ENCODE measurements at regions not wholly inside any gene's neighbourhood (a gene's known extent, or its start where the extent isn't known, plus 50 kb on each side); places are given as distances from the start of the nearest gene placed in this dataset.

DNA sequence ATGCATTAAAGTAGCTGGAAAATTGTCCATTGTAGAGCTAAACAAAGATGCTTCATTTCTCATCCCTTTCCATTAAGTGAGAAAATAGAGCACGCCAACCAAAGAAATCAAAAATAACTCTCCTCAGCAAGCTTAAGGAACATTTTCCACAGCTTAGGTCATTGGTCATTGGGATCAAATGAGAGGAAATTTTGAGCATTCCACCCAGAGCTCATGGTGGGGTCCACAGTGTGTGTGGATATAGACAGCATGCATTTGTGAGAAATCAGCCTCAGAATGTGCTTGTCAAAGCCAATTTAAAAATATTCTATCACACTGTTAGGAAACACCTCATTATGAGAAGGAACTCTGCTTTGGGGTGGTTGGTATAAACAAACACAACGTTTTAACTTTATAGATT, 97.2 kb downstream of the HDGFL1 start (continued):
- TF ChIP-seq ZBTB8A (tag by site-specific recombination; IDR thresholded peaks at IDR 0.05) = no peak
- TF ChIP-seq RBAK (tag by site-specific recombination; IDR thresholded peaks at IDR 0.05) = no peak

DNA sequence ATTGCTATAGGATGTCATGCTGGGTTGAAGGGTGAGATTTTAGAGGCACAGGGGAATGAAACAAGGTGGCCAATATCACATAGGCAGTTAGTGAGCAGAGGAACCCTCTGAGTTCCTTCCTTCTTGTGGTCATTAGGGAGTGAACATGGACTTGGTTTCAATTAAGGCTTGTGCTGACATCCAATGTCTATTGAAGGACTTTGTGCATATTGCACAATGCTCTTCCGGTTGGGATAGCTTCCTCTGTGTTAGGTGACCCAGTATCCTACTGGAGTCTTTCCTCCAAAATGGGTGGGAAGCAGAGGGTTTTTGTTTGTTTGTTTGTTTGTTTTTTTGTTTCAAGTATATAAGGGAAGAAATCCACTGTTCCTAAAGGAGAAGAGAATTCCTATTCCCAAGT, 98.5 kb downstream of the HDGFL1 start:
- TF ChIP-seq, protein P1, sequence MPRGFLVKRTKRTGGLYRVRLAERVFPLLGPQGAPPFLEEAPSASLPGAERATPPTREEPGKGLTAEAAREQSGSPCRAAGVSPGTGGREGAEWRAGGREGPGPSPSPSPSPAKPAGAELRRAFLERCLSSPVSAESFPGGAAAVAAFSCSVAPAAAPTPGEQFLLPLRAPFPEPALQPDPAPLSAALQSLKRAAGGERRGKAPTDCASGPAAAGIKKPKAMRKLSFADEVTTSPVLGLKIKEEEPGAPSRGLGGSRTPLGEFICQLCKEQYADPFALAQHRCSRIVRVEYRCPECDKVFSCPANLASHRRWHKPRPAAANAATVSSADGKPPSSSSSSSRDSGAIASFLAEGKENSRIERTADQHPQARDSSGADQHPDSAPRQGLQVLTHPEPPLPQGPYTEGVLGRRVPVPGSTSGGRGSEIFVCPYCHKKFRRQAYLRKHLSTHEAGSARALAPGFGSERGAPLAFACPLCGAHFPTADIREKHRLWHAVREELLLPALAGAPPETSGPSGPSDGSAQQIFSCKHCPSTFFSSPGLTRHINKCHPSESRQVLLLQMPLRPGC (tag by site-specific recombination; IDR thresholded peaks at IDR 0.05) = no peak
- TF ChIP-seq ZEB2 (tag by site-specific recombination; IDR thresholded peaks at IDR 0.05) (no peak), ZNF530 (tag by site-specific recombination; IDR thresholded peaks at IDR 0.05; ENCODE audit: low read depth) (no peak), ZNF654 (tag by site-specific recombination; IDR thresholded peaks at IDR 0.05; ENCODE audit: low read depth) (no peak), ZNF132 (tag by site-specific recombination; IDR thresholded peaks at IDR 0.05; ENCODE audit: borderline replicate concordance) (no peak), ZNF623 (tag by site-specific recombination; IDR thresholded peaks at IDR 0.05) (no peak), ZXDB (tag by site-specific recombination; IDR thresholded peaks at IDR 0.05) (no peak), ZBTB8A (tag by site-specific recombination; IDR thresholded peaks at IDR 0.05) (no peak), ZBTB1 (tag by site-specific recombination; IDR thresholded peaks at IDR 0.05) (no peak), ZIC2 (tag by site-specific recombination; IDR thresholded peaks at IDR 0.05) (no peak)
- TF ChIP-seq, protein P2, sequence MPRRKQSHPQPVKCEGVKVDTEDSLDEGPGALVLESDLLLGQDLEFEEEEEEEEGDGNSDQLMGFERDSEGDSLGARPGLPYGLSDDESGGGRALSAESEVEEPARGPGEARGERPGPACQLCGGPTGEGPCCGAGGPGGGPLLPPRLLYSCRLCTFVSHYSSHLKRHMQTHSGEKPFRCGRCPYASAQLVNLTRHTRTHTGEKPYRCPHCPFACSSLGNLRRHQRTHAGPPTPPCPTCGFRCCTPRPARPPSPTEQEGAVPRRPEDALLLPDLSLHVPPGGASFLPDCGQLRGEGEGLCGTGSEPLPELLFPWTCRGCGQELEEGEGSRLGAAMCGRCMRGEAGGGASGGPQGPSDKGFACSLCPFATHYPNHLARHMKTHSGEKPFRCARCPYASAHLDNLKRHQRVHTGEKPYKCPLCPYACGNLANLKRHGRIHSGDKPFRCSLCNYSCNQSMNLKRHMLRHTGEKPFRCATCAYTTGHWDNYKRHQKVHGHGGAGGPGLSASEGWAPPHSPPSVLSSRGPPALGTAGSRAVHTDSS (tag by site-specific recombination; IDR thresholded peaks at IDR 0.05) = no peak
- TF ChIP-seq, protein P3, sequence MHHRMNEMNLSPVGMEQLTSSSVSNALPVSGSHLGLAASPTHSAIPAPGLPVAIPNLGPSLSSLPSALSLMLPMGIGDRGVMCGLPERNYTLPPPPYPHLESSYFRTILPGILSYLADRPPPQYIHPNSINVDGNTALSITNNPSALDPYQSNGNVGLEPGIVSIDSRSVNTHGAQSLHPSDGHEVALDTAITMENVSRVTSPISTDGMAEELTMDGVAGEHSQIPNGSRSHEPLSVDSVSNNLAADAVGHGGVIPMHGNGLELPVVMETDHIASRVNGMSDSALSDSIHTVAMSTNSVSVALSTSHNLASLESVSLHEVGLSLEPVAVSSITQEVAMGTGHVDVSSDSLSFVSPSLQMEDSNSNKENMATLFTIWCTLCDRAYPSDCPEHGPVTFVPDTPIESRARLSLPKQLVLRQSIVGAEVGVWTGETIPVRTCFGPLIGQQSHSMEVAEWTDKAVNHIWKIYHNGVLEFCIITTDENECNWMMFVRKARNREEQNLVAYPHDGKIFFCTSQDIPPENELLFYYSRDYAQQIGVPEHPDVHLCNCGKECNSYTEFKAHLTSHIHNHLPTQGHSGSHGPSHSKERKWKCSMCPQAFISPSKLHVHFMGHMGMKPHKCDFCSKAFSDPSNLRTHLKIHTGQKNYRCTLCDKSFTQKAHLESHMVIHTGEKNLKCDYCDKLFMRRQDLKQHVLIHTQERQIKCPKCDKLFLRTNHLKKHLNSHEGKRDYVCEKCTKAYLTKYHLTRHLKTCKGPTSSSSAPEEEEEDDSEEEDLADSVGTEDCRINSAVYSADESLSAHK (tag by site-specific recombination; IDR thresholded peaks at IDR 0.05) = no peak
- POLR2A ChIA-PET = no interaction called here
- Histone ChIP-seq H3K27ac (ENCODE audit: extremely low read depth, low read depth, low read length) (no peak overlapping the region), H3K4me3 (ENCODE audit: low read depth, low read length) (no peak overlapping the region), H3K9me3 (ENCODE audit: control insufficient read depth, insufficient read depth, low read depth, low read length) (no peaks in the 10 kb centered on the region), H3K4me1 (ENCODE audit: control insufficient read depth, insufficient read depth, low read length) (no peaks in the 10 kb centered on the region), H3K36me3 (ENCODE audit: control insufficient read depth in 2 of 2, insufficient read depth in 1 of 2, low read length in 2 of 2) (no peaks in the 10 kb centered on the region)
- CTCF ChIA-PET = no interaction called here

DNA sequence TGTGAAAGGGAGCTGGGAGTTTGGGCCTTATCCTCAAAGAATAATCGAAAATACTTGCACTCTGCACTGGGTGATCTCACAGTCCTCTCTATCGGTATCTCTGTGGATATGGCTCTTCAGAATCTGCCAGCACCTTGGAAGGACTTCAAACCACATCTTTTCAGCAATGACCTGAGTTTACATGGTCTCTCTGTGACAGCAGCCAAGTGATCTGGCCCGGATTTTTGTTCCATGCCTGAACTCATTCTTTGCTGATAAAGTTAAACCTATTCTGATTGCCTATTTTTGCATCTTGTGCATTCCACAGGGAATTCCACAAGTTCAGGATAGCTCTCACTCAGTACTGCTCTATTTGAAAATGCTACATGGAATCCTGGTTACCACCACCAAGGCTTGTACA, 98.9 kb downstream of the HDGFL1 start:
- H3K36me3 ChIP-seq (ENCODE audit: control insufficient read depth in 2 of 2, insufficient read depth in 1 of 2, low read length in 2 of 2) = no peaks in the 10 kb centered on the region
- no peak overlapping the region for H3K27ac ChIP-seq (ENCODE audit: extremely low read depth, low read depth, low read length)
- no peak overlapping the region for H3K4me3 ChIP-seq (ENCODE audit: low read depth, low read length)
- H3K4me1 ChIP-seq (ENCODE audit: control insufficient read depth, insufficient read depth, low read length) = no peaks in the 10 kb centered on the region
- H3K9me3 ChIP-seq (ENCODE audit: control insufficient read depth, insufficient read depth, low read depth, low read length) = no peaks in the 10 kb centered on the region
- no peak for TF ChIP-seq ZNF621 (tag by site-specific recombination; IDR thresholded peaks at IDR 0.05)
- TF ChIP-seq ZSCAN30 (tag by site-specific recombination; IDR thresholded peaks at IDR 0.05) = no peak
- no peak for TF ChIP-seq KLF16 (tag by site-specific recombination; IDR thresholded peaks at IDR 0.05)
- TF ChIP-seq, protein P4, sequence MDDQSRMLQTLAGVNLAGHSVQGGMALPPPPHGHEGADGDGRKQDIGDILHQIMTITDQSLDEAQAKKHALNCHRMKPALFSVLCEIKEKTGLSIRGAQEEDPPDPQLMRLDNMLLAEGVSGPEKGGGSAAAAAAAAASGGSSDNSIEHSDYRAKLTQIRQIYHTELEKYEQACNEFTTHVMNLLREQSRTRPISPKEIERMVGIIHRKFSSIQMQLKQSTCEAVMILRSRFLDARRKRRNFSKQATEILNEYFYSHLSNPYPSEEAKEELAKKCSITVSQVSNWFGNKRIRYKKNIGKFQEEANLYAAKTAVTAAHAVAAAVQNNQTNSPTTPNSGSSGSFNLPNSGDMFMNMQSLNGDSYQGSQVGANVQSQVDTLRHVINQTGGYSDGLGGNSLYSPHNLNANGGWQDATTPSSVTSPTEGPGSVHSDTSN (CRISPR knock-in tag; IDR thresholded peaks at IDR 0.05) = no peak
- no peak for TF ChIP-seq ZBTB8A (tag by site-specific recombination; IDR thresholded peaks at IDR 0.05)
- CTCF ChIA-PET = no interaction called here
- POLR2A ChIA-PET = no interaction called here
